HUES64 (cell line): ENCODE measurements at regions not wholly inside any gene's neighbourhood (a gene's known extent, or its start where the extent isn't known, plus 50 kb on each side); places are given as distances from the start of the nearest gene placed in this dataset.
"Not testable (repeated sequence)": the region's sequence is repeated elsewhere in the genome, so short reads cannot be mapped to it uniquely, and the experiment has no call there.

Experiments used
- H3K27ac ChIP-seq: 2 replicates; pipeline ENCODE4 v1.7.0; 2013; ENCODE audit warnings: low read depth, low read length, inconsistent platforms
- H3K27me3 ChIP-seq: 2 replicates; pipeline ENCODE4 v1.6.1; 2013; ENCODE audit warnings: mild to moderate bottlenecking, low read length; ENCODE audit not compliant: insufficient read depth
- H3K36me3 ChIP-seq: 2 replicates; pipeline ENCODE4 v1.6.1; 2013; ENCODE audit warnings: mild to moderate bottlenecking, low read length; ENCODE audit not compliant: insufficient read depth
- H3K4me1 ChIP-seq: 2 replicates; pipeline ENCODE4 v1.6.1; 2013; ENCODE audit warnings: mild to moderate bottlenecking, low read length, moderate library complexity; ENCODE audit not compliant: insufficient read depth
- H3K4me3 ChIP-seq: 2 replicates; pipeline ENCODE4 v1.5.1; 2013; ENCODE audit warnings: mild to moderate bottlenecking, low read length, moderate library complexity
- H3K9ac ChIP-seq: 2 replicates; pipeline ENCODE4 v1.6.1; 2013; ENCODE audit warnings: mild to moderate bottlenecking, low read depth, low read length
- H3K9me3 ChIP-seq: 2 replicates; pipeline ENCODE4 v1.6.1; 2013; ENCODE audit warnings: low read depth, low read length; ENCODE audit not compliant: insufficient read depth
- WGBS: fragments of 150-250, 120-280 bp; methylation state at CpG from one replicate; pipeline ENCODE4 v1.1.7; 2013; ENCODE audit warnings: missing lambda C conversion rate; 5-methylcytosine and 5-hydroxymethylcytosine counted together

DNA sequence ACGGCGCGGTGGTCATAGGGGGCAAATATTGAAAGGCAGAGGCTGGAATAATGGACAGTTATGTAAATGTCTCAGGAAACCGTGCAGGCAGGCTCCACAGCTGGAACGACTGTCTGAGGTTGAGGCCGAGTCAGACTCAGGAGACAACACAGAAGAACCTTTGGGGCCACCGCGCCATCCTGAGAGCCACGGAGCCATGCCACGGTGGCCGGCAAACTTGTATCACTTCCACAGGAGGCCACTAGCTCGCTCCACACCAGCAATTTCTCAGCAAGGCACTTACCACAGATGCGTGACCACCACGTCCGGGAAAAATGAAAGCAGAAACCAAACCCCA is 156.7 kb upstream of the SALL3 start:
- H3K9ac ChIP-seq = no peak overlapping the region
- H3K4me1 ChIP-seq = no peaks in the 10 kb centered on the region
- 87% methylated on average over 15 of the region's 15 CpGs for WGBS
- no peaks in the 10 kb centered on the region; the same call in 1 of the 2 replicates for H3K27me3 ChIP-seq
- no peak overlapping the region for H3K4me3 ChIP-seq
- H3K36me3 ChIP-seq = no peaks in the 10 kb centered on the region
- H3K9me3 ChIP-seq = no peaks in the 10 kb centered on the region
- H3K27ac ChIP-seq = no peak overlapping the region

- Histone ChIP-seq H3K27ac (no peak overlapping the region), H3K9me3 (no peaks in the 10 kb centered on the region), H3K27me3 (no peaks in the 10 kb centered on the region; the same call in 1 of the 2 replicates), H3K4me1 (no peaks in the 10 kb centered on the region), H3K36me3 (no peaks in the 10 kb centered on the region), H3K9ac (no peak overlapping the region), H3K4me3 (no peak overlapping the region)
- whole genome bisulfite sequencing = 97% methylated on average over 5 of the region's 6 CpGs
Measured at GRCh38 chr18:78825168-78825567, 154.4 kb upstream of the SALL3 start.

- Histone ChIP-seq H3K27ac (no peak overlapping the region), H3K4me1 (no peaks in the 10 kb centered on the region), H3K9ac (no peak overlapping the region), H3K9me3 (no peaks in the 10 kb centered on the region), H3K27me3 (no peaks in the 10 kb centered on the region), H3K4me3 (no peak overlapping the region), H3K36me3 (no peaks in the 10 kb centered on the region)
- 90% methylated on average over 4 of the region's 4 CpGs for WGBS
Measured at GRCh38 chr18:78826631-78827030, 153.0 kb upstream of the SALL3 start.

- Histone ChIP-seq H3K9me3 (no peaks in the 10 kb centered on the region), H3K4me1 (no peaks in the 10 kb centered on the region), H3K27me3 (no peaks in the 10 kb centered on the region), H3K9ac (no peak overlapping the region), H3K4me3 (no peak overlapping the region), H3K36me3 (no peaks in the 10 kb centered on the region), H3K27ac (no peak overlapping the region)
- 97% methylated on average over 10 of the region's 10 CpGs for WGBS
Measured at GRCh38 chr18:78827141-78827540, 152.5 kb upstream of the SALL3 start.

DNA sequence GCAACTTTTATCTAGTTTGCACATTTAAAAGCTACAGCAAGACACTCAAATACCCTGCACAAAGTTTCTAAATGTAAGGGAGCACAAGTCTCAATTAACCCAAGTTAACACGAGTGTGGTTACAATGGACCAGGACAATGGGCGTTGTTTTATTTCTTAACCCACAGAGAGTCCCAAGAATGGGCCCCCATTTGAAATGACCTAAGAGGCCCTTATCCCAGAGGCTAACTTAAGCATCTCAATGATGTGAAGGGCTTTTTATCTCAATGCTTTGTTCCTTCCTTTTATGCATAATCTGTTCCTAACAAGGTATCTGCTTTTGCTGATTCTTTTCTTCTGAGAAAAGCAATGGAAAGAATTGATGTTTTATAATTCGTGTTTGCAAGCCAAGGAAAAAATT is 151.5 kb upstream of the SALL3 start:
- no peaks in the 10 kb centered on the region for H3K9me3 ChIP-seq
- no peaks in the 10 kb centered on the region for H3K36me3 ChIP-seq
- H3K27ac ChIP-seq = no peak overlapping the region
- no peaks in the 10 kb centered on the region for H3K27me3 ChIP-seq
- no peak overlapping the region for H3K4me3 ChIP-seq
- H3K9ac ChIP-seq = no peak overlapping the region
- H3K4me1 ChIP-seq = no peaks in the 10 kb centered on the region
- WGBS = 86% methylated on average over 3 of the region's 3 CpGs

DNA sequence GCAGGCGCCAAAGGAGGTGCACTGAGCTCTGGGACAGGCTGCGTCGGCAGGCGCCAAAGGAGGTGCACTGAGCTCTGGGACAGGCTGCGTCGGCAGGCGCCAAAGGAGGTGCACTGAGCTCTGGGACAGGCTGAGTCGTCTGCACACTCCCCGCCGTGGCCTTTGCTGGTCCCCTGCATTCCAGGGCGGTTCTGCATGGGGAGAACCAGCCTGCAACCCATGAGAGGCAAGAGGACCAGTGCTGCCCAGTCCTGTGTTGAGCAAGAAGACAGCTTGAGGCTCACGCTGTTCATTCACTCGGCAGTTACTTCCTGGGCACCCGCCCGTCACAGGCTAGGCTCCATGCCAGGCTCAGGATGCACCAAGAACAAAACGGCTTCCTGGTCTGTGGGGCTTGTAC is 150.6 kb upstream of the SALL3 start:
- H3K27me3 ChIP-seq, H3K36me3 ChIP-seq, H3K4me1 ChIP-seq, H3K27ac ChIP-seq, H3K9ac ChIP-seq, H3K4me3 ChIP-seq, H3K9me3 ChIP-seq: not testable (repeated sequence)
- WGBS = 90% methylated on average over 16 of the region's 16 CpGs

DNA sequence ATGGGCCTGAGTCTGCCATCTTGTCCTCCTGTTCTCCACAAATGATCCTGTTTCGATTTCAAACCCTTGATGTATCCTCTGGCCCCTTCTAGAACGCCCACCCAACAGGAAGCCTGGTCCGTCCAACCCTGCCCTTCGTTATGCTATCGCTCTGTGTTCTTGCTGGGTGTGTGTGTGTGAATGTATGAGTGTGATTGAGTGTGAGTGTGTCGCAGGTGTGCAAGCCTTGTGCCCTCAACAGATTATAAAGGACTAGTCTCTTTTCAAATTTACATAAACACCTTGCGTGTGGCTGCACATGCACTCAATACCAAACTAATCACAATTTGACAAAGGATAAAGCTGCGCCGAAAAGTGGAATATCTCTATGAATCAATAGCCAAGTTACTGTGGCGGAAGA is 149.5 kb upstream of the SALL3 start:
- Histone ChIP-seq H3K36me3 (no peaks in the 10 kb centered on the region), H3K27ac (no peak overlapping the region), H3K9me3 (no peaks in the 10 kb centered on the region), H3K27me3 (no peaks in the 10 kb centered on the region), H3K4me3 (no peak overlapping the region), H3K9ac (no peak overlapping the region), H3K4me1 (no peaks in the 10 kb centered on the region)
- 98% methylated on average over 10 of the region's 10 CpGs for WGBS

GRCh38 chr18:78830826-78831225 is 148.8 kb upstream of the SALL3 start:
- WGBS = 92% methylated on average over 11 of the region's 11 CpGs
- H3K9me3 ChIP-seq = no peaks in the 10 kb centered on the region
- H3K36me3 ChIP-seq = no peaks in the 10 kb centered on the region
- no peak overlapping the region for H3K4me3 ChIP-seq
- no peaks in the 10 kb centered on the region for H3K4me1 ChIP-seq
- H3K27me3 ChIP-seq = no peaks in the 10 kb centered on the region
- H3K27ac ChIP-seq = no peak overlapping the region
- no peak overlapping the region for H3K9ac ChIP-seq

DNA sequence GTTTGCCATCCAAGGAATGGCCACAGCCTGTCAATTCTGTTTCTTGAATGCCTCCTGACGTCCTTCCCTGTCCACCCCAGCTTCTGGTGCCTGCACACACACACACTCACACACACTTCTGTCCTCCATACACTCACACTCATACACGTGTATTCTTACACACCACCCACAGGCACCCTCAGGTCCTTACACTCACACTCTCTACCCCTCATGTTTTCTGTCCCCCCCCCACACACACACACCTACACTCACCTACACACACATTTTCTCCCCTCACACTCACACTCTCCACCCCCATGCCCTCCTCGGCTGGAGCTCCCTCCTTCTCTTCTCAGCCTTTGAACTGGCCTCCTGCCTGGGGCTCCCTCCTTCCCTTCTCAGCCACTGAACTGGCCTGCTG is 148.0 kb upstream of the SALL3 start:
- Histone ChIP-seq H3K4me1 (no peaks in the 10 kb centered on the region), H3K9me3 (no peaks in the 10 kb centered on the region), H3K36me3 (no peaks in the 10 kb centered on the region)

GRCh38 chr18:78833833-78834232 is 145.8 kb upstream of the SALL3 start:
- Histone ChIP-seq H3K27me3 (no peaks in the 10 kb centered on the region), H3K27ac (no peak overlapping the region), H3K4me1 (no peaks in the 10 kb centered on the region), H3K9me3 (no peaks in the 10 kb centered on the region), H3K4me3 (no peak overlapping the region), H3K36me3 (no peaks in the 10 kb centered on the region), H3K9ac (no peak overlapping the region)
- WGBS = 93% methylated on average over 11 of the region's 11 CpGs

More for the DNA sequence above, 148.0 kb upstream of the SALL3 start:
- Histone ChIP-seq H3K9ac (no peak overlapping the region), H3K4me3 (no peak overlapping the region), H3K27ac (no peak overlapping the region), H3K27me3 (no peaks in the 10 kb centered on the region)
- WGBS = 76% methylated on average over 3 of the region's 3 CpGs

DNA sequence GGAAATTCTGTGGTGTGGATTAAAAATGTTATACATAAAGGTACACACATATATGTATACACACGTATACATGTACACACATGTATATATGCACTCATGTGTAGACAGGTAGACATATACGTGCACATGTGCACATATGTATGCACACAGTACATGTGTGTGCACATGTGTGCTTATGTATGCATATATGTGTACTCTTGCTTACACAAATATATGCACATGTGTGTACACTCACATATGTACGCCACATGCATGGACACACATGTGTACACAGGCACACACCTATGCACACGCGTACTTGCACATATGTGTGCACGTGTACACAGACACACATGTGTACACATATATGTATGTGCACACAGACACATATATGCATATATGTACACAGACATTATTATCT is 142.8 kb upstream of the SALL3 start:
- Histone ChIP-seq H3K9me3 (no peaks in the 10 kb centered on the region), H3K4me1 (no peaks in the 10 kb centered on the region), H3K36me3 (no peaks in the 10 kb centered on the region), H3K27ac (no peak overlapping the region), H3K4me3 (no peak overlapping the region), H3K27me3 (no peaks in the 10 kb centered on the region), H3K9ac (no peak overlapping the region)
- 83% methylated on average over 6 of the region's 6 CpGs for WGBS

GRCh38 chr18:78837754-78838153 is 141.9 kb upstream of the SALL3 start:
- H3K4me1 ChIP-seq = no peaks in the 10 kb centered on the region
- H3K27ac ChIP-seq = no peak overlapping the region
- no peak overlapping the region for H3K9ac ChIP-seq
- no peaks in the 10 kb centered on the region for H3K9me3 ChIP-seq
- H3K27me3 ChIP-seq = no peaks in the 10 kb centered on the region
- 97% methylated on average over 12 of the region's 14 CpGs for WGBS
- no peak overlapping the region for H3K4me3 ChIP-seq
- no peaks in the 10 kb centered on the region for H3K36me3 ChIP-seq
